ENCODE measurements at regions not wholly inside any gene's neighbourhood (a gene's known extent, or its start where the extent isn't known, plus 50 kb on each side); places are given as distances from the start of the nearest gene placed in this dataset.

DNA sequence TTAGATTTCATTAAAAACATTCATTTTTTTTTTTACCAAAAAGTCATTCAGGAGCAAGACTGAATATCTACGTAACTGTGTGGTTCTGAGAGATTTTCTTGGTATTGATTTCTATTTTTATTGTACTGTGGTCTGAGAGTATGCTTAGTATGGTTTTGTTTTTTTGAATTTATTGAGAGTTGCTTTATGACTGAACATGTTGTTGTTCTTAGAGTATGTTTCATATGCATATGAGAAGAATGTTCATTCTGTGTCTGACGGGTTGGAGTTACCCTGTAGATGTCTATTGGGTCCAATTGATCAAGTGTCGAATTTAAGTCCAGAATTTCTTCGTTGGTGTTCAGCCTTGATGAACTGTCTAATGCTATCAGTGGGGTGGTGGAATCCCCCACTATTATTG is 306.0 kb upstream of the KCNJ16 start:
- Histone ChIP-seq H3K4me3 (ENCODE audit: low read length) (no peak overlapping the region), H3K9me2 (ENCODE audit: insufficient read depth, low read length) (no peaks in the 10 kb centered on the region), H3K27me3 (ENCODE audit: insufficient read depth, low read depth, low read length) (no peaks in the 10 kb centered on the region), H3K36me3 (ENCODE audit: insufficient read depth, low read length) (no peaks in the 10 kb centered on the region), H3K4me2 (ENCODE audit: low read length) (no peak overlapping the region), H3K9me3 (ENCODE audit: low read length) (no peaks in the 10 kb centered on the region), H3K27ac (ENCODE audit: low read length) (no peak overlapping the region), H3F3A (ENCODE audit: insufficient read depth, low read length, poor library complexity, severe bottlenecking) (no peaks in the 10 kb centered on the region), H3K79me2 (replicated peaks; ENCODE audit: insufficient read depth, low read length) (no peaks in the 10 kb centered on the region), H4K20me1 (ENCODE audit: insufficient read depth) (no peaks in the 10 kb centered on the region), H2AFZ (ENCODE audit: low read depth, low read length) (no peak overlapping the region), H3K9ac (ENCODE audit: low read length) (no peak overlapping the region)
- TF ChIP-seq RAD21 (conservative IDR thresholded peaks at IDR 0.05) (no peak), EP300 (conservative IDR thresholded peaks at IDR 0.05; ENCODE audit: poor library complexity, severe bottlenecking) (no peak)

DNA sequence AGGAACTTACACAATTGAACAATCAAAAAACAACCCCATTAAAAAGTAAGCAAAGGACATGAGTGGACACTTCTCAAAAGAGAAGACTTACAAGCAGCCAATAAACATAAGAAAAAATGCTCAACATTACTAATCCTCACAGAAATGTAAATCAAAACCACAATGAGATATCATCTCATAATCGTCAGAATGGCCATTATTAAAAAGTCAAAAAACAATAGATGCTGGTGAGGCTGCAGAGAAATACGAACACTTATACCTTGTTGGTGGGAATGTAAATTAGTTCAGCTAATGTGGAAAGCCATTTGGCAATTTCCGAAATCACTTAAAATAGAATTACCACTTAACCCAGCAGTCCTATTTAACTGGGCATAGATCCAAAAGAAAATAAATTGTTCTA is 301.9 kb upstream of the KCNJ16 start:
- Histone ChIP-seq H3K9ac (ENCODE audit: low read length) (no peak overlapping the region), H3K4me3 (ENCODE audit: low read length) (no peak overlapping the region), H4K20me1 (ENCODE audit: insufficient read depth) (no peaks in the 10 kb centered on the region), H3K27ac (ENCODE audit: low read length) (no peak overlapping the region), H3K27me3 (ENCODE audit: insufficient read depth, low read depth, low read length) (no peaks in the 10 kb centered on the region), H2AFZ (ENCODE audit: low read depth, low read length) (no peak overlapping the region), H3K36me3 (ENCODE audit: insufficient read depth, low read length) (no peaks in the 10 kb centered on the region), H3K9me2 (ENCODE audit: insufficient read depth, low read length) (no peaks in the 10 kb centered on the region), H3K9me3 (ENCODE audit: low read length) (no peaks in the 10 kb centered on the region), H3F3A (ENCODE audit: insufficient read depth, low read length, poor library complexity, severe bottlenecking) (no peaks in the 10 kb centered on the region), H3K79me2 (replicated peaks; ENCODE audit: insufficient read depth, low read length) (no peaks in the 10 kb centered on the region), H3K4me2 (ENCODE audit: low read length) (no peak overlapping the region)
- no peak for TF ChIP-seq POLR2AphosphoS5 (IDR thresholded peaks at IDR 0.05)
- no peak for TF ChIP-seq TAF1 (IDR thresholded peaks at IDR 0.05; ENCODE audit: low read depth)
- TF ChIP-seq RAD21 (conservative IDR thresholded peaks at IDR 0.05), result no peak

DNA sequence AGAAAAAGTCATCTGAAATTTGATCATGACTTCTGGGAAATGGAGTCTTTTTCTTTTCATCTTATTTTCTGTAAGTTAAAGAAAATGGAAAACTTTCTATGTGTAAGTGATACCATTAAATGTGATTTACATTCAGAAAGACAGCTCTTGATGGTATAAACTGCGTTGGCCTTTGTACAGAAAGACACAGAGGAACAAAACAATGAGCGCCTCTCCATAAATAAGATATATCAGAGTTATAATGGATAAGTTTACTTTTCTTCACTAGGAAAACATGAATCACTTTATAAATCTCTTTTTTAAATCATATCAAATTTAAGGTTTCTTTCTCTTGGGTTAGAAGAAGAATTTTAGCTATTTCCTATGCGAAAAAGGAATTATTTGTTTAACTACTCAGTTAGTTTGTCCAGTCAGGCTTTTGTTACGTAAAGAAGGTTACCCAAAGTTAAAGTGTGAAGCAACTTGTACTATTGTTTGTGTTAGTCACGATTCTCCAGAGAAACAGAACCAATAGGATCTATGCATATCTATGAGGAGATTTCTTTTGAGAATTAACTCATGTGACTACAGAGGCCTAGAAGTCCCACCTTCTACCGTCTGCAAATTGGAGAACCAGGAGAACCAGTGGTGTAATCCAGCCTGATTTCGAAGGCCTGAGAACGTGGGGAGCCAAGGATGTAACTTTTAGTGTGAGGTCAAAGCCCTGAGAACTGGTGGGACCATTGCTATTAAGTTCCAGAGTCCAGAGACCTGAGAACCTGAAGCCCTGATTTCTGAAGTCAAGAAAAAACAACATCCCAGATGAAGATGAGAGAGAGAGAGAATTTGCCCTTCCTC is 295.4 kb upstream of the KCNJ16 start:
- H3K4me2 ChIP-seq (ENCODE audit: low read length), result no peak overlapping the region
- no peaks in the 10 kb centered on the region for H3K36me3 ChIP-seq (ENCODE audit: insufficient read depth, low read length)
- no peak overlapping the region for H2AFZ ChIP-seq (ENCODE audit: low read depth, low read length)
- no peak for TF ChIP-seq RAD21 (conservative IDR thresholded peaks at IDR 0.05)
- TF ChIP-seq, protein P1, sequence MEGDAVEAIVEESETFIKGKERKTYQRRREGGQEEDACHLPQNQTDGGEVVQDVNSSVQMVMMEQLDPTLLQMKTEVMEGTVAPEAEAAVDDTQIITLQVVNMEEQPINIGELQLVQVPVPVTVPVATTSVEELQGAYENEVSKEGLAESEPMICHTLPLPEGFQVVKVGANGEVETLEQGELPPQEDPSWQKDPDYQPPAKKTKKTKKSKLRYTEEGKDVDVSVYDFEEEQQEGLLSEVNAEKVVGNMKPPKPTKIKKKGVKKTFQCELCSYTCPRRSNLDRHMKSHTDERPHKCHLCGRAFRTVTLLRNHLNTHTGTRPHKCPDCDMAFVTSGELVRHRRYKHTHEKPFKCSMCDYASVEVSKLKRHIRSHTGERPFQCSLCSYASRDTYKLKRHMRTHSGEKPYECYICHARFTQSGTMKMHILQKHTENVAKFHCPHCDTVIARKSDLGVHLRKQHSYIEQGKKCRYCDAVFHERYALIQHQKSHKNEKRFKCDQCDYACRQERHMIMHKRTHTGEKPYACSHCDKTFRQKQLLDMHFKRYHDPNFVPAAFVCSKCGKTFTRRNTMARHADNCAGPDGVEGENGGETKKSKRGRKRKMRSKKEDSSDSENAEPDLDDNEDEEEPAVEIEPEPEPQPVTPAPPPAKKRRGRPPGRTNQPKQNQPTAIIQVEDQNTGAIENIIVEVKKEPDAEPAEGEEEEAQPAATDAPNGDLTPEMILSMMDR (IDR thresholded peaks at IDR 0.05; ENCODE audit: poor library complexity, severe bottlenecking), result no peak
- TF ChIP-seq, protein P2, sequence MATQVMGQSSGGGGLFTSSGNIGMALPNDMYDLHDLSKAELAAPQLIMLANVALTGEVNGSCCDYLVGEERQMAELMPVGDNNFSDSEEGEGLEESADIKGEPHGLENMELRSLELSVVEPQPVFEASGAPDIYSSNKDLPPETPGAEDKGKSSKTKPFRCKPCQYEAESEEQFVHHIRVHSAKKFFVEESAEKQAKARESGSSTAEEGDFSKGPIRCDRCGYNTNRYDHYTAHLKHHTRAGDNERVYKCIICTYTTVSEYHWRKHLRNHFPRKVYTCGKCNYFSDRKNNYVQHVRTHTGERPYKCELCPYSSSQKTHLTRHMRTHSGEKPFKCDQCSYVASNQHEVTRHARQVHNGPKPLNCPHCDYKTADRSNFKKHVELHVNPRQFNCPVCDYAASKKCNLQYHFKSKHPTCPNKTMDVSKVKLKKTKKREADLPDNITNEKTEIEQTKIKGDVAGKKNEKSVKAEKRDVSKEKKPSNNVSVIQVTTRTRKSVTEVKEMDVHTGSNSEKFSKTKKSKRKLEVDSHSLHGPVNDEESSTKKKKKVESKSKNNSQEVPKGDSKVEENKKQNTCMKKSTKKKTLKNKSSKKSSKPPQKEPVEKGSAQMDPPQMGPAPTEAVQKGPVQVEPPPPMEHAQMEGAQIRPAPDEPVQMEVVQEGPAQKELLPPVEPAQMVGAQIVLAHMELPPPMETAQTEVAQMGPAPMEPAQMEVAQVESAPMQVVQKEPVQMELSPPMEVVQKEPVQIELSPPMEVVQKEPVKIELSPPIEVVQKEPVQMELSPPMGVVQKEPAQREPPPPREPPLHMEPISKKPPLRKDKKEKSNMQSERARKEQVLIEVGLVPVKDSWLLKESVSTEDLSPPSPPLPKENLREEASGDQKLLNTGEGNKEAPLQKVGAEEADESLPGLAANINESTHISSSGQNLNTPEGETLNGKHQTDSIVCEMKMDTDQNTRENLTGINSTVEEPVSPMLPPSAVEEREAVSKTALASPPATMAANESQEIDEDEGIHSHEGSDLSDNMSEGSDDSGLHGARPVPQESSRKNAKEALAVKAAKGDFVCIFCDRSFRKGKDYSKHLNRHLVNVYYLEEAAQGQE (IDR thresholded peaks at IDR 0.05; ENCODE audit: borderline replicate concordance), result no peak
- no peak for TF ChIP-seq POLR2AphosphoS5 (IDR thresholded peaks at IDR 0.05)
- no peak for TF ChIP-seq EZH2 (IDR thresholded peaks at IDR 0.05; ENCODE audit: borderline replicate concordance, insufficient read depth, low read length, poor library complexity, severe bottlenecking)
- TF ChIP-seq MXI1 (conservative IDR thresholded peaks at IDR 0.05; ENCODE audit: poor library complexity, severe bottlenecking), result no peak
- TF ChIP-seq SMC3 (conservative IDR thresholded peaks at IDR 0.05; ENCODE audit: poor library complexity), result no peak
- TF ChIP-seq EP300 (conservative IDR thresholded peaks at IDR 0.05; ENCODE audit: poor library complexity, severe bottlenecking), result no peak
- TF ChIP-seq TAF1 (IDR thresholded peaks at IDR 0.05; ENCODE audit: low read depth), result no peak
- H3K27me3 ChIP-seq (ENCODE audit: insufficient read depth, low read depth, low read length), result no peaks in the 10 kb centered on the region
- no peak overlapping the region for H3K9ac ChIP-seq (ENCODE audit: low read length)
- H3K27ac ChIP-seq (ENCODE audit: low read length), result no peak overlapping the region
- no peaks in the 10 kb centered on the region for H3F3A ChIP-seq (ENCODE audit: insufficient read depth, low read length, poor library complexity, severe bottlenecking)
- H3K9me2 ChIP-seq (ENCODE audit: insufficient read depth, low read length), result no peaks in the 10 kb centered on the region
- H4K20me1 ChIP-seq (ENCODE audit: insufficient read depth), result no peaks in the 10 kb centered on the region
- no peaks in the 10 kb centered on the region for H3K9me3 ChIP-seq (ENCODE audit: low read length)
- no peaks in the 10 kb centered on the region for H3K79me2 ChIP-seq (replicated peaks; ENCODE audit: insufficient read depth, low read length)
- no peak overlapping the region for H3K4me3 ChIP-seq (ENCODE audit: low read length)
